ENCODE measurements at regions not wholly inside any gene's neighbourhood (a gene's known extent, or its start where the extent isn't known, plus 50 kb on each side); places are given as distances from the start of the nearest gene placed in this dataset.

DNA sequence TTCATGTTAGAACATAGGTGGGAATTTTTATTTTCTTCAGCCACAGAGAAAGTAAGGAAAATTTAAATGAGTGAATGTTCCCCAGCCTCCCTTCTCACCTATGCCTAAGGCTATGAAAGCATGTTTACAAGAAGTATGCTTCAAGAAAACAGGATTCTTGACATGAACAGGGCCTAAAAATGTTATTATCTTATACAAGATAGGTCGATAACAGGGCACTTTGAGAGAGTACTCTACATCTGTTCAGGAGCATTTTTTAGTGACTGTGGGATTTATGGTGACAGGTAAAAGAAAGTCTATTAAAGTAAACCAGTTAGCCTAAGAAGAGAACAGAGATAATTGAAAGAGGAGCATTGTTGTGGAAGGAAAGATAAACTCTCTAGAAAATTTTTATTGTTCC is 222.9 kb upstream of the DAAM1 start:
- no peak for TF ChIP-seq POLR2AphosphoS5 (IDR thresholded peaks at IDR 0.05)
- TF ChIP-seq, protein P1, sequence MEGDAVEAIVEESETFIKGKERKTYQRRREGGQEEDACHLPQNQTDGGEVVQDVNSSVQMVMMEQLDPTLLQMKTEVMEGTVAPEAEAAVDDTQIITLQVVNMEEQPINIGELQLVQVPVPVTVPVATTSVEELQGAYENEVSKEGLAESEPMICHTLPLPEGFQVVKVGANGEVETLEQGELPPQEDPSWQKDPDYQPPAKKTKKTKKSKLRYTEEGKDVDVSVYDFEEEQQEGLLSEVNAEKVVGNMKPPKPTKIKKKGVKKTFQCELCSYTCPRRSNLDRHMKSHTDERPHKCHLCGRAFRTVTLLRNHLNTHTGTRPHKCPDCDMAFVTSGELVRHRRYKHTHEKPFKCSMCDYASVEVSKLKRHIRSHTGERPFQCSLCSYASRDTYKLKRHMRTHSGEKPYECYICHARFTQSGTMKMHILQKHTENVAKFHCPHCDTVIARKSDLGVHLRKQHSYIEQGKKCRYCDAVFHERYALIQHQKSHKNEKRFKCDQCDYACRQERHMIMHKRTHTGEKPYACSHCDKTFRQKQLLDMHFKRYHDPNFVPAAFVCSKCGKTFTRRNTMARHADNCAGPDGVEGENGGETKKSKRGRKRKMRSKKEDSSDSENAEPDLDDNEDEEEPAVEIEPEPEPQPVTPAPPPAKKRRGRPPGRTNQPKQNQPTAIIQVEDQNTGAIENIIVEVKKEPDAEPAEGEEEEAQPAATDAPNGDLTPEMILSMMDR (IDR thresholded peaks at IDR 0.05): no peak
- no peak for TF ChIP-seq POLR2A (IDR thresholded peaks at IDR 0.05)
